ENCODE measurements at regions not wholly inside any gene's neighbourhood (a gene's known extent, or its start where the extent isn't known, plus 50 kb on each side); places are given as distances from the start of the nearest gene placed in this dataset.

- Histone ChIP-seq H3K9ac (ENCODE audit: low read length) (no peak overlapping the region), H2AFZ (ENCODE audit: low read depth, low read length) (no peak overlapping the region), H3F3A (ENCODE audit: insufficient read depth, low read length, poor library complexity, severe bottlenecking) (no peaks in the 10 kb centered on the region), H3K4me3 (ENCODE audit: low read length) (no peak overlapping the region), H3K79me2 (replicated peaks; ENCODE audit: insufficient read depth, low read length) (no peaks in the 10 kb centered on the region), H3K4me2 (ENCODE audit: low read length) (no peak overlapping the region), H4K20me1 (ENCODE audit: insufficient read depth) (no peaks in the 10 kb centered on the region), H3K27me3 (ENCODE audit: insufficient read depth, low read depth, low read length) (no peaks in the 10 kb centered on the region), H3K9me3 (ENCODE audit: low read length) (no peaks in the 10 kb centered on the region), H3K9me2 (ENCODE audit: insufficient read depth, low read length) (no peaks in the 10 kb centered on the region), H3K27ac (ENCODE audit: low read length) (no peak overlapping the region), H3K36me3 (ENCODE audit: insufficient read depth, low read length) (no peaks in the 10 kb centered on the region)
- TF ChIP-seq EP300 (conservative IDR thresholded peaks at IDR 0.05; ENCODE audit: poor library complexity, severe bottlenecking), result no peak
- no peak for TF ChIP-seq REST (IDR thresholded peaks at IDR 0.05; ENCODE audit: borderline replicate concordance)
- no peak for TF ChIP-seq MXI1 (conservative IDR thresholded peaks at IDR 0.05; ENCODE audit: poor library complexity, severe bottlenecking)
- TF ChIP-seq CTCF (IDR thresholded peaks at IDR 0.05; ENCODE audit: poor library complexity, severe bottlenecking), result no peak
- TF ChIP-seq SMC3 (conservative IDR thresholded peaks at IDR 0.05; ENCODE audit: poor library complexity), result no peak
- no peak for TF ChIP-seq RAD21 (conservative IDR thresholded peaks at IDR 0.05)
- no peak for TF ChIP-seq POLR2AphosphoS5 (IDR thresholded peaks at IDR 0.05)
- TF ChIP-seq EZH2 (IDR thresholded peaks at IDR 0.05; ENCODE audit: borderline replicate concordance, insufficient read depth, low read length, poor library complexity, severe bottlenecking), result no peak
- TF ChIP-seq TAF1 (IDR thresholded peaks at IDR 0.05; ENCODE audit: low read depth), result no peak
Measured at GRCh38 chr12:45509621-45510020, 219.9 kb upstream of the ARID2 start.

GRCh38 chr12:45517381-45517780 is 212.1 kb upstream of the ARID2 start:
- H3F3A ChIP-seq (ENCODE audit: insufficient read depth, low read length, poor library complexity, severe bottlenecking), result no peaks in the 10 kb centered on the region
- no peaks in the 10 kb centered on the region for H3K36me3 ChIP-seq (ENCODE audit: insufficient read depth, low read length)
- H4K20me1 ChIP-seq (ENCODE audit: insufficient read depth), result no peaks in the 10 kb centered on the region
- H3K27me3 ChIP-seq (ENCODE audit: insufficient read depth, low read depth, low read length), result no peaks in the 10 kb centered on the region
- no peak overlapping the region for H3K9ac ChIP-seq (ENCODE audit: low read length)
- no peaks in the 10 kb centered on the region for H3K9me2 ChIP-seq (ENCODE audit: insufficient read depth, low read length)
- H3K4me2 ChIP-seq (ENCODE audit: low read length), result no peak overlapping the region
- TF ChIP-seq EP300 (conservative IDR thresholded peaks at IDR 0.05; ENCODE audit: poor library complexity, severe bottlenecking), result no peak
- TF ChIP-seq CTCF (IDR thresholded peaks at IDR 0.05; ENCODE audit: poor library complexity, severe bottlenecking), result no peak
- no peak overlapping the region for H3K27ac ChIP-seq (ENCODE audit: low read length)
- no peaks in the 10 kb centered on the region for H3K79me2 ChIP-seq (replicated peaks; ENCODE audit: insufficient read depth, low read length)
- H3K4me3 ChIP-seq (ENCODE audit: low read length), result no peak overlapping the region
- H3K9me3 ChIP-seq (ENCODE audit: low read length), result no peaks in the 10 kb centered on the region
- no peak overlapping the region for H2AFZ ChIP-seq (ENCODE audit: low read depth, low read length)

All from neural cell (in vitro differentiated cells).